NCI-H524 treated with DMSO at 0.1 percent for 48 hours (cell line): ENCODE measurements at regions not wholly inside any gene's neighbourhood (a gene's known extent, or its start where the extent isn't known, plus 50 kb on each side); places are given as distances from the start of the nearest gene placed in this dataset.
"Not testable (repeated sequence)": the region's sequence is repeated elsewhere in the genome, so short reads cannot be mapped to it uniquely, and the experiment has no call there.

ENCODE experiments used
- DNase-seq: peaks from one replicate; lab custom pipeline; 2025; lab: John Stamatoyannopoulos, UW

DNA sequence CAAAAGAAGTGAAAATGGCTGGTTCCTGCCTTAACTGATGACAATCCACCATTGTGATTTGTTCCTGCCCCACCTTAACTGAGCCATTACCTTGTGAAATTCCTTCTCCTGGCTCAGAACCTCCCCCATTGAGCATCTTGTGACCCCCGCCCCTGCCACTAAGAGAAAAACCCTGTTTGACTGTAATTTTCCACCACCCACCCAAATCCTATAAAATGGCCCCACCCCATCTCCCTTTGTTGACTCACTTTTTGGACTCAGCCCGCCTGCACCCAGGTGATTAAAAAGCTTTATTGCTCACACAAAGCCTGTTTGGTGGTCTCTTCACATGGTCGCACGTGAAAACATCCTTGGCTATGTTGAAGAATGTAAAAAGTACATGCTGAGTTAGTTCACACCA, 197.6 kb upstream of the FBN2 start:
- DNase-seq = not testable (repeated sequence)

DNA sequence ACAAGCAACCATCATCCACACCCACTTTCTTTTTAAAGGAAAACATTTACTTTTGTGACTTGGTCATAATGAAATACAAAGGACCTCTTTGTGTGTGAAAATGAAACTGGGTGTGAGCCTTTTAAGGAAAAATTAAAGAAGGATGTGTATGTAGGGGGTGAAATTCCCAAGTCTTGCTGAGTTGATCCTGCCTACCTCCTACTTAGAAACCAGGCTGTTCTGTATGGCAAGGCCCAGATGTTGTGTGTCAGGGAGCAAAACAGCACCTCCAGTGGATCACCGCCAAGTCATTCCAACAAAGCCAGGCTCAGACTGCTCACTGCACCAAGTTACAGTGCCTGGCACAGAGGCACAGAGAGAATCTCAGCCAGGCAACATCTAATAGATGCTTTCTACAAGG, 198.5 kb upstream of the FBN2 start:
- no peak for DNase-seq

GRCh38 chr5:128749136-128749898, 211.3 kb upstream of the FBN2 start:
- no peak for DNase-seq

- no peak for DNase-seq
Measured at GRCh38 chr5:128750155-128750554, 212.1 kb upstream of the FBN2 start.

DNA sequence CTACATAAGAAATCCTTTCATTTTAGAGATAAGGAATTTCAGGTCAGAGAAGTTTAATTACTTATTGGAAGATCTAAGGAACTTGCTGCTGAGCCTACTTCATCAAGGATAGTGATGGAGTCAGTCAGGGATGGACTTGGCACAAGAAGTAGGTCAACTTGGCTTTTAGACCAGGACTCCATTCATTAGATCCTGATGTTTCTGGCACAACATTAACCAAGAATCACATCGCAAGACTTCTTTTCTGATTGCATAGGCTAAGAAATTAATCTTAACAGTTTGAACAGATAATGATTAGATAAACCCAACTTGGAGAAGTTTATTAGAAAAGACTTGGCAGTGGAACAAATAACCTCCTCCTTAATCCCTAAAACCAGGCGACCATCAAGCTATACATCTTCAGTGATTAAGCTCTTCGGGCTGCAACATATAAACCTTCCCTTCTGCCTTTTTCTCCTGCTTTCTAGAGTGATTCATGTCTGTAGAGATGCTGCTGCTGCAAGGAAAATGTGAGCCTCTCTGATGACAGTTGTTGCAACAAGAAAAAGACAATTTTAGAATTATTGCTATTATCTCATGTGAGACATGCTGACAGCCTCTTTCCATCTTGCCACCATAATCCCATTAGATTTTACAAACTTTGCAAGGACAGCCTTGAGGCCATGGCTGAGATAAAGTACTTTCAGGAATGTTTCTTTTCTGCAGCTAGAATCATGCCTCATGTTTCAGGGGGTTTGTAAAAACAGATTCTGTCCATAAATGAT, 207.9 kb upstream of the SLC27A6 start:
- DNase-seq = no peak

GRCh38 chr5:128762661-128763306, 202.5 kb upstream of the SLC27A6 start:
- DNase-seq = no peak

DNA sequence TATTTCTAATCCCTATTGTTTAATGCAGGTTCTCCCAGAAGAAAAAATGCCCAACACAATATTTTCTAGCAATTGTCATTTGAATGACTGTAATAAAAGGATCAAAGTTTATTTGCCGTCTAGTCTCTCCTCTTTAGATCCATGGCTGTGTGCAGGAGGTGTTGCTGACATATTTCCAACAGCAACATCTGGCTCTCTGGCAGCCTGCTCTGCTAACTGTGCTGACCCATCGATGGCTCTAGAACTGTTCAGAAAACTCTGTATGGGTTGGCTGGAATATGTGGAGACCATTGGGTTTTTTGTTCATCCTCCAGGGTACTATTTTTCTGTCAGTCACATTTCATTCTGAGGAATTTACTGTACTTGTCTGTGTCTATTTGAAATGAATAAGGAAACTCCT, 202.0 kb upstream of the SLC27A6 start:
- no peak for DNase-seq

- DNase-seq = no peak
Measured at GRCh38 chr5:128764601-128765310, 200.5 kb upstream of the SLC27A6 start.

DNA sequence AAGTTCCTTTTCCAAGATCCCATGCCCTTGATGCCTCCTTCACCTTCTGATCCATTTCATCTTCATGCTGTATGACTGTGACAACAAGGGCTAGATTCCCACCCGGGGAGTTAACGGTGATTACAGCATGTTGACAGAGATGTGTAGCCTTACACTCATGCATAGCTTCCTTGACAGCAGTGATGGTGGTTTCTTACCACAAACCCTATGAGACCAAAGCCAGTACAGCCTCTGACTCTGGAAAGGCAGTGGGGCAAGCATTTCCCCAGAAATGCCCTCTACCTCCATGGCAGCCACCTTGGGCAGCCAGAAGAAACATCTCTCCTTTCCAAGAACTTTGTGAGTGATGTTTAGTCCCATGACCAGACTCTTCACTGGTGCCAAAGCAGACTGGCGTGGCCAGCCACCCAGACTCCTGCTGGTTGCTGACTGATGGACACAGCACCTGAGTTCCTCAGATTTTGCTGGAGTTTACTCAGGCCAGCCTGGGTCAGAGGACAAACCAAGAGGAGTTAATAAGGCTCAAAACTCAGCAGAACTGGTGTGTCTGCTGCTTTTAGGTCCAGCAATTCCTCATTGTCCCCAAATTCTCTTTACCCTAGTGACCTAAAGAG, 199.7 kb upstream of the SLC27A6 start:
- DNase-seq = no peak

- no peak for DNase-seq
Measured at GRCh38 chr5:128766406-128766805, 198.9 kb upstream of the SLC27A6 start.

GRCh38 chr5:128770907-128771306, 194.4 kb upstream of the SLC27A6 start:
- DNase-seq = no peak

- no peak for DNase-seq
Measured at GRCh38 chr5:128772356-128772755, 192.9 kb upstream of the SLC27A6 start.

- DNase-seq = no peak
Measured at GRCh38 chr5:128773378-128773777, 191.9 kb upstream of the SLC27A6 start.

- DNase-seq = no peak
Measured at GRCh38 chr5:128774605-128775004, 190.7 kb upstream of the SLC27A6 start.

DNA sequence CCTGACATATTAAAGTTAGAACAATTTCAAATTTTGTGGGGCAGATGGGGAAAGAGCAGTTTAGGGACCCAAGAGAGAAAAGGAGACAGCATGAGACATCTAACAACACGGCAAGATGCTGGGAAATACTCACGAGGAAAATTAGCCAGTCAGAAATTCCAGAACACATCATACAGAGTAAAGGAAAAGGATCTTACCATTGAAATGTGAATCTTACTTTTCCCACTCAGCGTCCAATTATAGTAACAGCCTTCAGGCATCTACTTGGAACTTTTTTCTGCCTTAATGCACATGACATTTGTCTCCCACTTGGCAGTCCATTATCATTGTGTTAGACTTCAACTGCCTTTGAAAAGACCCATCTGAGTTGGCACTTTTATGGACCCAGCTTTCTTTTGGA, 189.7 kb upstream of the SLC27A6 start:
- DNase-seq = no peak

DNA sequence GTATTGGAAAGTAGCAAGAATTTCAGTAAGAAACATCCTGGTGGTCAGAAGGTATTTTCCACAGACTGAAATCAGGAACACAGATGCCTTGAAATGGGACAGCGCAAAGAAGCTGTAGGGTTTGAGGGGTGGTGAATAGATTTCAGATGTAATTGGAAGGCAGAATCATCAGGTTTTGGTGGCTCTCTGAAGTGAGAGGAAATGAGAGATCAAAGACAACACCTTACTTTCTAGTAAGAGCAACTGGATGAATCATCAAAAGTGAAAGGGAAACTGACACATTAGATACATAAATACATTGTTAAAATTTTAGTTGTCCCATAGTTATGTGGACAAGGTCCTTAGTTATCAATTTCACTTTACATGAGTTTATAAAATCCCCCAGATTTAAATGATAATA, 188.2 kb upstream of the SLC27A6 start:
- no peak for DNase-seq

- no peak for DNase-seq
Measured at GRCh38 chr5:128778474-128778873, 186.8 kb upstream of the SLC27A6 start.

DNA sequence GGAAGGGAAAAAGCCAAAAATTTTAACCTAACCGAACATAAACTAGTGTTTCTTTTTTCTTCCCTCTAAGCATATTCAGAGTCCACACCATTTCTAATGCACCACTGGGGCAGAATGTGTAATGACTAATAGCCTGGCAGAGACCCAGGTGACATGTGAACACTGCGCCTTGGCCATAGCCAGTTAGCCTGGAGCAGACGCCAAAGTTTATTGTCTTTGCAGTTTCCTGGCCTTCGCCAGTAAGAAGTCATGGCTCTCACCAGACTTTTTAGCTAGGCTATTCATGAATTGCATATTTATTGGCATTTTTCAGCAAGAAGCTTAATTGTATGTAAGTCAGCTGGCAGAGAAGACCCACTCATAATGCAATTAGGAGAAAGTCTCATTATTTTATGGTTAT, 182.8 kb upstream of the SLC27A6 start:
- DNase-seq = no peak

GRCh38 chr5:128784726-128785125, 180.6 kb upstream of the SLC27A6 start:
- DNase-seq = no peak

- no peak for DNase-seq
Measured at GRCh38 chr5:128791312-128791711, 174.0 kb upstream of the SLC27A6 start.

- no peak for DNase-seq
Measured at GRCh38 chr5:128796506-128796905, 168.8 kb upstream of the SLC27A6 start.

DNA sequence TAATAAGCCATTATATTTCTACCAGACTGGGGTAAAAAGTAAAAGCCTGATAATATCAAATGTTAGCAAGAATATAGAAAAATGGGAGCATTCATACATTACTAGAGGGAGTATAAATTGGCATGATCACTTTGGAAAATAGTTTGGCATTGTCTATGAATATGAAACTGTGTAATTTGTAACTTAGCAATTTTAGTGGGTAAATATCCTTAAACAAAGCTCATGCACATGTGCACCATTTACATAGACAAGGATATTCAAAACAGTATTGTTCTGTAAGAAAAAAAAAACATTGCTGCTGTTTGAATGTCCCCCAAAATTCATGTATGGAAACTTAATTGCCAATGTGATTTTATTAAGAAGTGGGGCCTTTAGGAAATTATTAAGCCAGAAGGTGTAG, 166.4 kb upstream of the SLC27A6 start:
- no peak for DNase-seq
